SK-N-SH (cell line): ENCODE measurements at regions not wholly inside any gene's neighbourhood (a gene's known extent, or its start where the extent isn't known, plus 50 kb on each side); places are given as distances from the start of the nearest gene placed in this dataset.

Experiments
- CTCF ChIA-PET: fragments of 300-600, 350-600 bp; formaldehyde crosslinking; extraction: SDS; loops from one replicate; lab custom pipeline; 2021; lab: Yijun Ruan, JAX
- POLR2A ChIA-PET: fragments of 350-600 bp; sonication (Branson Sonifier 250); formaldehyde crosslinking; extraction: SDS; loops from one replicate; lab custom pipeline; 2020; ENCODE audit warnings: antibody characterized with exemption, inconsistent platforms; lab: Yijun Ruan, JAX
- DNase-seq: peaks from one replicate; pipeline ENCODE4 v3.0.0; 2012
- H2AFZ ChIP-seq: fragments of 200-600 bp; sonication (generic); 2 replicates; pipeline ENCODE4 v1.8.1; 2016; ENCODE audit warnings: antibody characterized with exemption, mild to moderate bottlenecking, low read depth
- H3F3A ChIP-seq: fragments of 200-600 bp; sonication (generic); replicated peaks from 2 replicates; pipeline ENCODE3; 2016; ENCODE audit warnings: antibody characterized with exemption, mild to moderate bottlenecking; ENCODE audit not compliant: insufficient read depth
- H3K27ac ChIP-seq, 2 experiments: fragments of 200-500 bp in 1 of 2; fragments of 200-600 bp in 1 of 2; sonication (Bioruptor generic) in 1 of 2; sonication (generic), shearing (Covaris generic) in 1 of 2; 2 replicates each; pipeline versions ENCODE4 v1.5.1 to v1.6.1; 2014 to 2016; ENCODE audit warnings: low read depth in 2 of 2, inconsistent platforms in 1 of 2, low read length in 1 of 2, mild to moderate bottlenecking in 1 of 2, mixed read lengths in 1 of 2
- H3K27me3 ChIP-seq: fragments of 200-600 bp; sonication (generic), shearing (Covaris generic); 2 replicates; pipeline ENCODE4 v1.6.1; 2016; ENCODE audit warnings: mixed run types; ENCODE audit not compliant: insufficient read depth
- H3K36me3 ChIP-seq, 2 experiments: fragments of 200-500 bp in 1 of 2; fragments of 200-600 bp in 1 of 2; sonication (Bioruptor generic) in 1 of 2; sonication (generic) in 1 of 2; replicated peaks in 1 of 2; 2 replicates each; pipeline versions ENCODE3 to v1.5.1; 2014 to 2016; ENCODE audit warnings: low read length in 1 of 2, mild to moderate bottlenecking in 1 of 2; ENCODE audit not compliant: insufficient read depth in 2 of 2, control insufficient read depth in 1 of 2
- H3K4me1 ChIP-seq, 2 experiments: fragments of 200-500 bp in 1 of 2; fragments of 200-600 bp in 1 of 2; sonication (Bioruptor generic) in 1 of 2; sonication (generic), shearing (Covaris generic) in 1 of 2; 2 replicates each; pipeline versions ENCODE4 v1.5.1 to v1.6.1; 2014 to 2016; ENCODE audit warnings: low read depth in 1 of 2, low read length in 1 of 2, mixed run types in 1 of 2; ENCODE audit not compliant: insufficient read depth in 2 of 2, control insufficient read depth in 1 of 2
- H3K4me2 ChIP-seq: fragments of 200-600 bp; sonication (generic), shearing (Covaris generic); 2 replicates; pipeline ENCODE4 v1.6.1; 2017; ENCODE audit warnings: mixed run types
- H3K4me3 ChIP-seq, 2 experiments: fragments of 200-500 bp in 1 of 2; fragments of 200-600 bp in 1 of 2; sonication (Bioruptor generic) in 1 of 2; sonication (generic), shearing (Covaris generic) in 1 of 2; 2 replicates each; pipeline versions ENCODE4 v1.5.1 to v1.8.1; 2014 to 2016; ENCODE audit warnings: low read depth in 2 of 2, inconsistent platforms in 1 of 2, low read length in 1 of 2, mild to moderate bottlenecking in 1 of 2, mixed read lengths in 1 of 2, moderate library complexity in 1 of 2
- H3K79me2 ChIP-seq: fragments of 200-600 bp; sonication (generic); 2 replicates; pipeline ENCODE4 v1.8.1; 2017; ENCODE audit warnings: mild to moderate bottlenecking; ENCODE audit not compliant: insufficient read depth
- H3K9ac ChIP-seq: fragments of 200-600 bp; sonication (generic); 2 replicates; pipeline ENCODE4 v1.6.1; 2017; ENCODE audit warnings: mixed run types
- H3K9me2 ChIP-seq: fragments of 200-600 bp; sonication (generic); 2 replicates; pipeline ENCODE4 v1.6.1; 2017; ENCODE audit warnings: mixed run types
- H3K9me3 ChIP-seq: fragments of 200-600 bp; sonication (generic); 2 replicates; pipeline ENCODE4 v1.6.1; 2017; ENCODE audit warnings: mixed run types, mild to moderate bottlenecking, moderate library complexity
- H4K20me1 ChIP-seq: fragments of 200-600 bp; sonication (generic); 2 replicates; pipeline ENCODE4 v1.6.1; 2017; ENCODE audit warnings: mild to moderate bottlenecking, mixed run types; ENCODE audit not compliant: insufficient read depth
- JUND ChIP-seq: IDR thresholded peaks from 2 replicates; pipeline ENCODE4 v1.4.0; 2012
- MEF2A ChIP-seq: IDR thresholded peaks from 2 replicates; pipeline ENCODE4 v1.4.0; 2012; ENCODE audit warnings: low read depth, borderline replicate concordance
- MXI1 ChIP-seq: IDR thresholded peaks from 2 replicates; pipeline ENCODE4 v1.6.1; 2012; ENCODE audit warnings: mild to moderate bottlenecking, low read depth, low read length, improper control_type of control experiment
- RXRA ChIP-seq: IDR thresholded peaks from 2 replicates; pipeline ENCODE4 v1.4.0; 2012; ENCODE audit warnings: low read depth, mild to moderate bottlenecking, borderline replicate concordance
- SIN3A ChIP-seq: IDR thresholded peaks from 2 replicates; pipeline ENCODE4 v1.6.1; 2012; ENCODE audit warnings: low read depth, mild to moderate bottlenecking, low read length, moderate library complexity, borderline replicate concordance
- TCF12 ChIP-seq: IDR thresholded peaks from 2 replicates; pipeline ENCODE4 v1.4.0; 2012
- TEAD4 ChIP-seq: IDR thresholded peaks from 2 replicates; pipeline ENCODE4 v1.4.0; 2012; ENCODE audit warnings: mild to moderate bottlenecking, borderline replicate concordance; ENCODE audit not compliant: insufficient read depth
- WGBS: methylation state at CpG from one replicate; pipeline ENCODE4 v1.1.6; 2017; ENCODE audit warnings: low lambda C conversion rate; 5-methylcytosine and 5-hydroxymethylcytosine counted together
- TF ChIP-seq, protein P1 (sequence below): IDR thresholded peaks from 2 replicates; pipeline ENCODE4 v1.4.0; 2012; ENCODE audit warnings: low read depth, borderline replicate concordance
- TF ChIP-seq, protein P2 (sequence below): IDR thresholded peaks from 2 replicates; pipeline ENCODE4 v1.4.0; 2012; ENCODE audit warnings: low read depth, borderline replicate concordance

DNA sequence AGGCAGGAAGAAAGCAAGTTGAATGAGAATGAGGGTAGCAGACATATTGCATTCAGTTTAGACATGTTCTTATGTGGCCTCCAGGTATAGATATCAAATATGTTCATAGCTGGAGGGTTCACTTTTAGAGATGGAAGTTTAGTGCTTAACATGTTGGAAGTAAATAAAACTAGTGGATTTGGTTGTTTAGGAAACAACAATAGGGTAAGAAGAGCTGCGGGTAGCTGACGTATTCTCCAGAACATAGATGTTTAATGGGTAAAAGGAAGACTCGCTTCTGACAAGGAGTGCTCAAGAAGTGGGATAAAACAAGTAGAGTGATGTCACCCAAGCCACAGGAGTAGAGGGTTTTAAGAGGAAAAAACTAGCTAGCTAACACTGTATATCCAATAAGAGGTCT lies 128.4 kb upstream of the COL21A1 start:
- no peak for DNase-seq
- 94% methylated on average over 3 of the region's 3 CpGs for WGBS
- H3K4me2 ChIP-seq = no peak overlapping the region
- H3K9me2 ChIP-seq = no peaks in the 10 kb centered on the region
- H3K9ac ChIP-seq = no peak overlapping the region
- H3K9me3 ChIP-seq = no peaks in the 10 kb centered on the region
- ChIA-PET POLR2A (no interaction called here), CTCF (interaction anchor here (1.2 to 2.4 kb wide), 3 partner anchors 173 to 218 kb away, joined by 4 to 16 read pairs (median 5); no protein-coding TSS in a partner anchor)
- TF ChIP-seq JUND (no peak), MEF2A (no peak), MXI1 (no peak), SIN3A (no peak)
- H2AFZ ChIP-seq = no peak overlapping the region
- H3K36me3 ChIP-seq = no peaks in the 10 kb centered on the region
- no peak overlapping the region for H3K27ac ChIP-seq
- no peaks in the 10 kb centered on the region for H3K27me3 ChIP-seq
- no peaks in the 10 kb centered on the region for H3K79me2 ChIP-seq
- no peaks in the 10 kb centered on the region for H4K20me1 ChIP-seq
- no peak overlapping the region for H3K4me3 ChIP-seq
- peaks cover 10 to 18% of the 10 kb centered on the region in 2 experiments for H3K4me1 ChIP-seq
- peaks cover 16% of the 10 kb centered on the region for H3F3A ChIP-seq

DNA sequence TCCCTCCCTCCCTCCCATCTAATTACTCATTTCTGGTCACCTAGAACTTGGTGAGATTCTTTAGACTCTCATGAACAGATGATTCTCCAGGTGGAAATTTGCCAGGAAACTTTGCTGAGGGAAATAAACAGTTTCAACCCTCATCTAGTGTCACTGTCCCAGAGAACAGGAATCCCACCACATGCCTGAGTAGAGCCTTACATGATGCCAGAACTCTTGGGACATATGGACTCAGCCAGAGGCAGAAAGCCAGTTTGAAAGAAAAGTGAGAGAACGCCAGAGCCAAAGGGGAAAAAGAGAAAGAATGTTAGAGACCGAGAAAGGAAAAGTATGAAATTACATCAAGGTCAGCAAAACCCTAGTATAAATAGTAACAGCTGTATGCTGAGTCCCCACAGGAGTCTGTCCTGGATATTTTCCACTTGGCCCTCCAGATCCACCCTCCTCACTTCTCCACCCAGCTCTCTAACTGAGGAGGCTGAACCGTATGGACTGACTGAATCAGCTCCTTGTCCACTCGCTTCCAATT lies 127.5 kb upstream of the COL21A1 start:
- Histone ChIP-seq H3K9me3 (no peaks in the 10 kb centered on the region), H3K4me3 (no peak overlapping the region), H3K4me2 (no peak overlapping the region), H4K20me1 (no peaks in the 10 kb centered on the region), H3K9me2 (no peaks in the 10 kb centered on the region), H3F3A (peaks cover 25% of the 10 kb centered on the region), H3K79me2 (no peaks in the 10 kb centered on the region), H3K9ac (no peak overlapping the region), H3K4me1 (peaks cover 14 to 24% of the 10 kb centered on the region in 2 experiments), H3K27ac (peak overlapping the region in 1 of 2 experiments; percentile 47; a peak in 3 of 4 replicates), H2AFZ (no peak overlapping the region), H3K27me3 (no peaks in the 10 kb centered on the region), H3K36me3 (no peaks in the 10 kb centered on the region)
- 55% methylated on average over 2 of the region's 4 CpGs for WGBS
- ChIA-PET CTCF (interaction anchor here (1.2 to 2.4 kb wide), 3 partner anchors 174 to 219 kb away, joined by 4 to 16 read pairs (median 5); no protein-coding TSS in a partner anchor), POLR2A (no interaction called here)
- DNase-seq = no peak
- TF ChIP-seq, protein P1, sequence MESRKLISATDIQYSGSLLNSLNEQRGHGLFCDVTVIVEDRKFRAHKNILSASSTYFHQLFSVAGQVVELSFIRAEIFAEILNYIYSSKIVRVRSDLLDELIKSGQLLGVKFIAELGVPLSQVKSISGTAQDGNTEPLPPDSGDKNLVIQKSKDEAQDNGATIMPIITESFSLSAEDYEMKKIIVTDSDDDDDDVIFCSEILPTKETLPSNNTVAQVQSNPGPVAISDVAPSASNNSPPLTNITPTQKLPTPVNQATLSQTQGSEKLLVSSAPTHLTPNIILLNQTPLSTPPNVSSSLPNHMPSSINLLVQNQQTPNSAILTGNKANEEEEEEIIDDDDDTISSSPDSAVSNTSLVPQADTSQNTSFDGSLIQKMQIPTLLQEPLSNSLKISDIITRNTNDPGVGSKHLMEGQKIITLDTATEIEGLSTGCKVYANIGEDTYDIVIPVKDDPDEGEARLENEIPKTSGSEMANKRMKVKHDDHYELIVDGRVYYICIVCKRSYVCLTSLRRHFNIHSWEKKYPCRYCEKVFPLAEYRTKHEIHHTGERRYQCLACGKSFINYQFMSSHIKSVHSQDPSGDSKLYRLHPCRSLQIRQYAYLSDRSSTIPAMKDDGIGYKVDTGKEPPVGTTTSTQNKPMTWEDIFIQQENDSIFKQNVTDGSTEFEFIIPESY = no peak
- TF ChIP-seq TCF12 = peak; percentile 34; the same call in 1 of the 2 replicates

DNA sequence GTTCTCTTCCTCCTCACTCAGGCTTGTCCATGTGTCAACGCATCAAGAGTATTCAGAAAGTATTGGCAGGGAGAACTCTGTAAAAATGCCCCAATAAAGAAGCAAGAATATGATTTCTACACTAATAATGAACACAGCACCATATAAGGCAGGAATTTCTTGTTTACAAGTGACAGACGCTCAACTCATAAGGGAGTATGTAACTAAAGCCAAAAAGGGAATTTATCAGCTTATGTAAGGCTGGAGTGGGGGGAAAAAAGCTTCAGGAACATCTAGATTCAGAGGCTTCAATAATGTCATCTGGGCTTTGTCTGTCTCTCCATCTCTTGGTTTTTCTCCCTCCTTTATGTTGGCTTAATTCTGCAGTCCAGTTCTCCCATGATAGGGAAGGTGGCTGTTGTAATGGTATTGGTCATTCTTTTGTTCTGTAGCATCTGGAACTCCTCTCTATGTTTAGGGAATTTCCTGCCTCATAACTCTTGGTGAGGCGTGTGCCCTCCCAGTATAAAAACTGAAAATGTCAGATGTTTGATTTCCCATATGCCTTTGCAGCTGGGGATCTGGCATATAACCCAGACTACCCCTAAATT lies 125.1 kb upstream of the COL21A1 start:
- H3K4me2 ChIP-seq = no peak overlapping the region
- H3K9me2 ChIP-seq = no peaks in the 10 kb centered on the region
- peak overlapping the region in 1 of 2 experiments; percentile 43; a peak in 1 of 4 replicates for H3K27ac ChIP-seq
- peaks cover 23 to 28% of the 10 kb centered on the region in 2 experiments for H3K4me1 ChIP-seq
- H3F3A ChIP-seq = peaks cover 36% of the 10 kb centered on the region
- ChIA-PET CTCF (interaction anchor here (1.0 to 8.9 kb wide), 5 partner anchors 101 to 221 kb away, joined by 4 to 150 read pairs (median 5); no protein-coding TSS in a partner anchor), POLR2A (no interaction called here)
- no peak overlapping the region for H2AFZ ChIP-seq
- H3K36me3 ChIP-seq = no peaks in the 10 kb centered on the region
- no peak for DNase-seq
- 90% methylated on average over 3 of the region's 3 CpGs for WGBS
- H3K79me2 ChIP-seq = no peaks in the 10 kb centered on the region
- H3K27me3 ChIP-seq = no peaks in the 10 kb centered on the region
- TF ChIP-seq, protein P2, sequence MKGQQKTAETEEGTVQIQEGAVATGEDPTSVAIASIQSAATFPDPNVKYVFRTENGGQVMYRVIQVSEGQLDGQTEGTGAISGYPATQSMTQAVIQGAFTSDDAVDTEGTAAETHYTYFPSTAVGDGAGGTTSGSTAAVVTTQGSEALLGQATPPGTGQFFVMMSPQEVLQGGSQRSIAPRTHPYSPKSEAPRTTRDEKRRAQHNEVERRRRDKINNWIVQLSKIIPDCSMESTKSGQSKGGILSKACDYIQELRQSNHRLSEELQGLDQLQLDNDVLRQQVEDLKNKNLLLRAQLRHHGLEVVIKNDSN = no peak
- TF ChIP-seq RXRA = no peak
- peak; percentile 13; the same call in 1 of the 2 replicates for TF ChIP-seq TCF12
- TF ChIP-seq TEAD4 = no peak
- H3K4me3 ChIP-seq = no peak overlapping the region
- no peak overlapping the region for H3K9ac ChIP-seq
- H4K20me1 ChIP-seq = no peaks in the 10 kb centered on the region
- H3K9me3 ChIP-seq = no peaks in the 10 kb centered on the region
